Stimulated activated naive B cell treated with anti-CD40 and anti-IgM and Interleukin-4, amounts not matched to agents 10 μg/mL and 1 μg/mL and 100 μg/mL, for 72 hours (primary cell): ENCODE measurements at regions not wholly inside any gene's neighbourhood (a gene's known extent, or its start where the extent isn't known, plus 50 kb on each side); places are given as distances from the start of the nearest gene placed in this dataset.
A peak's percentile ranks its signal among the peaks of the same experiment; 100 is the strongest.

Experiments
- ATAC-seq, 2 donors: fragments of 150-1000 bp; cut with Tn5 transposase; replicated peaks; 2 replicates each; pipeline ENCODE4 v1.10.0; 2021; ENCODE audit warnings: moderate library complexity in 1 of 2
- DNase-seq: peaks from one replicate; pipeline ENCODE4 v3.0.0; 2021
- H3K27ac Mint-ChIP-seq: one replicate; pipeline ENCODE4 v1.8.0; 2022; ENCODE audit warnings: mild to moderate bottlenecking, mixed read lengths
- H3K27me3 Mint-ChIP-seq, 2 donors: one replicate each; pipeline ENCODE4 v1.8.0; 2022; ENCODE audit warnings: mixed read lengths in 2 of 2
- H3K36me3 Mint-ChIP-seq, 2 donors: one replicate each; pipeline ENCODE4 v1.8.0; 2022; ENCODE audit warnings: mixed read lengths in 2 of 2, mild to moderate bottlenecking in 1 of 2
- H3K4me1 Mint-ChIP-seq, 2 donors: one replicate each; pipeline ENCODE4 v1.8.0; 2022; ENCODE audit warnings: mixed read lengths in 2 of 2, mild to moderate bottlenecking in 1 of 2
- H3K4me3 Mint-ChIP-seq, 2 donors: one replicate each; pipeline ENCODE4 v1.8.0; 2022; ENCODE audit warnings: mild to moderate bottlenecking in 2 of 2, mixed read lengths in 2 of 2, moderate library complexity in 1 of 2
- H3K9me3 Mint-ChIP-seq, 2 donors: one replicate each; pipeline ENCODE4 v1.8.0; 2022; ENCODE audit warnings: mixed read lengths in 2 of 2, mild to moderate bottlenecking in 1 of 2

DNA sequence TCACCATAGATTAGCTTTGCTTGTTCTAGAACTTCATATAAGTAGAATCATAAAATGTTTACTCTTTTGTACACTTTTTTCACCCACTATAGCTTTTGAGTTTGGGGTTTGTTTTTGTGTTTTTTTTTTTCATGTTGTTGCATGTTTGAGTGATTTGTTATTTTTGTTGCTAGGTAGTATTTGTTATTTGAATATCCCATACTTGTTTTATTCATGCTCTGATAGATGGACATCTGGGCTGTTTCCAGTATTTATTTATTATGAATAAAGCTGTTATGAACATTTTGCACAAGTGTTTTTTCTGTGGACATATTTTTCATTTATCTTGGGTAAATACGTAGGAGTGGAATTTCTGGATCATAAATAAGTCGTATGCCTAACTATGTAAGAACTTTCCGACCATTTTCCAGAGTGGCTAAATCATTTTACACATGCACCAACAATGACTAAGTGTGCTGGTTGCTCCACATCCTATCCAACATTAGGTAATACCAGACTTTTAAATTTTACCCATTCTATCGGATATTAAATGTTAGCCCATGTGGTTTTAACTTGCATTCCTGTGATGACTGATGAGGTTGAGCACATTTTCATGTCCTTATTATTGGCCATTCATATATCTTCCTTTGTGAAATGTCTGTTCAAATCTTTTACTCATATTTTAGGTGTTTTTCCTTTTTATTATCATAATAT is 69.1 kb upstream of the NR4A3 start:
- DNase-seq (no peak), ATAC-seq (no peak)
- Mint-ChIP-seq H3K27me3 (no peaks in the 10 kb centered on the region), H3K27ac (no peak overlapping the region), H3K36me3 (peaks cover 0 to 2% of the 10 kb centered on the region in 2 donors), H3K4me1 (peaks cover 12% of the 10 kb centered on the region in 2 donors), H3K9me3 (no peaks in the 10 kb centered on the region), H3K4me3 (no peak overlapping the region)

DNA sequence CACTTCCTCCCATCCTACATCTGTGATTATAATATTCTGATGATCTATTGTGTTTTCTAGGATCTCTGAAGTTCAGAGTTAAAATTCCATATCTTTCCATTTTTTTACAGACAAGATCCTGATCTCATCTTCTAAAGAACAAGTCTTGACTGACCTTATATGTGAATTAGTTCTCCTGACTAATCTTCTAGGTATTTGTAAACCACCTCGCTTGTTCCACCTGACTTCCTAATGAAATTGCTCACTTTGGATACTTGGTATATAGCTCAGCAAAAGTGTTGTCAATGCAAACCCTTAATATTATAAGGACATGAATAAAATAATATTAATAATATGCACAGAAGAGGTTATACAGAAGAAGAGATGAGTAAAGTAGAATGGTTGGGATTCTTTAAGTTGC is 68.2 kb upstream of the NR4A3 start:
- H3K9me3 Mint-ChIP-seq = no peaks in the 10 kb centered on the region
- H3K27ac Mint-ChIP-seq = no peak overlapping the region
- H3K36me3 Mint-ChIP-seq = peaks cover 0 to 2% of the 10 kb centered on the region in 2 donors
- no peaks in the 10 kb centered on the region for H3K27me3 Mint-ChIP-seq
- ATAC-seq (no peak), DNase-seq (no peak)
- H3K4me1 Mint-ChIP-seq = peaks cover 5% of the 10 kb centered on the region in 2 donors
- no peak overlapping the region for H3K4me3 Mint-ChIP-seq

- H3K4me3 Mint-ChIP-seq = no peak overlapping the region
- H3K4me1 Mint-ChIP-seq = peaks cover 2 to 6% of the 10 kb centered on the region in 2 donors
- H3K9me3 Mint-ChIP-seq = peaks cover 0 to 4% of the 10 kb centered on the region in 2 donors
- H3K27ac Mint-ChIP-seq = no peak overlapping the region
- H3K27me3 Mint-ChIP-seq = no peaks in the 10 kb centered on the region
- DNase-seq (no peak), ATAC-seq (no peak)
- H3K36me3 Mint-ChIP-seq = peaks cover 0 to 6% of the 10 kb centered on the region in 2 donors
Observed at GRCh38 chr9:99760421-99760820, 61.3 kb upstream of the NR4A3 start.

DNA sequence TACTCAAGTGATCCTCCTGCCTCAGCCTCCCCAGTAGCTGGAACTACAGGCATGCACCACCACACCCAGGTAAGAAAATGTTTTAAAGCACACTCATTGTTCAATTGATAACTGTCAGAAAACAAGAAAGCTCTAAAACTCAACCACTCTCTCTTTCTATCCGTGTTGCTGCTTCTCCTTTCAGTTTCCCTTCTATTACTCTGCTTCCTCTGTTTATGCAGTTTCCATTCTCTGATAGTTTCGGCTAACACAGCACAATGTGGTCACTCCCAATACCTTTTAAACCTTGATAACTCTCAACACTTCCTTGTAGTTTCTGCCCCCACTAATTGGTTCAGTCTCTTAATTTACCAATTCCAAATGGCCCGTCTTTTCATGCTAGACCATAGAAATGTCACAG is 59.2 kb upstream of the NR4A3 start:
- peaks cover 2 to 6% of the 10 kb centered on the region in 2 donors for H3K4me1 Mint-ChIP-seq
- H3K4me3 Mint-ChIP-seq = no peak overlapping the region
- H3K27ac Mint-ChIP-seq = no peak overlapping the region
- ATAC-seq (peak; percentile 99 to 100), DNase-seq (peak; percentile 15)
- peaks cover 0 to 3% of the 10 kb centered on the region in 2 donors for H3K36me3 Mint-ChIP-seq
- H3K9me3 Mint-ChIP-seq = peaks cover 0 to 4% of the 10 kb centered on the region in 2 donors
- no peaks in the 10 kb centered on the region for H3K27me3 Mint-ChIP-seq
